HG02981 (cell line): ENCODE measurements at regions not wholly inside any gene's neighbourhood (a gene's known extent, or its start where the extent isn't known, plus 50 kb on each side); places are given as distances from the start of the nearest gene placed in this dataset.

Experiments used
- ATAC-seq: cut with Tn5 transposase; IDR thresholded peaks from one replicate; pipeline ENCODE4 v1.9.1; 2021; ENCODE audit warnings: mild to moderate bottlenecking, moderate library complexity; ENCODE audit not compliant: unreplicated experiment

GRCh38 chr4:107187091-107187490 is 151.0 kb upstream of the DKK2 start:
- no peak for ATAC-seq

- peak; percentile 99 for ATAC-seq
Measured at GRCh38 chr4:107183155-107183774, 147.2 kb upstream of the DKK2 start.

- no peak for ATAC-seq
Measured at GRCh38 chr4:107182347-107182746, 146.2 kb upstream of the DKK2 start.

- ATAC-seq = no peak
Measured at GRCh38 chr4:107166873-107167450, 130.8 kb upstream of the DKK2 start.

- no peak for ATAC-seq
Measured at GRCh38 chr4:107166181-107166580, 130.1 kb upstream of the DKK2 start.

GRCh38 chr4:107164962-107165475 is 128.9 kb upstream of the DKK2 start:
- ATAC-seq = no peak

- no peak for ATAC-seq
Measured at GRCh38 chr4:107156443-107156842, 120.3 kb upstream of the DKK2 start.

GRCh38 chr4:107155366-107155765 is 119.3 kb upstream of the DKK2 start:
- no peak for ATAC-seq

GRCh38 chr4:107153956-107154355 is 117.8 kb upstream of the DKK2 start:
- no peak for ATAC-seq

- ATAC-seq = no peak
Measured at GRCh38 chr4:107153228-107153627, 117.1 kb upstream of the DKK2 start.

GRCh38 chr4:107151173-107151572 is 115.1 kb upstream of the DKK2 start:
- no peak for ATAC-seq

GRCh38 chr4:107148904-107149303 is 112.8 kb upstream of the DKK2 start:
- ATAC-seq = no peak

GRCh38 chr4:107147873-107148272 is 111.8 kb upstream of the DKK2 start:
- no peak for ATAC-seq

GRCh38 chr4:107138433-107138832 is 102.3 kb upstream of the DKK2 start:
- ATAC-seq = no peak

GRCh38 chr4:107133965-107134653 is 98.0 kb upstream of the DKK2 start:
- ATAC-seq = no peak

- ATAC-seq = no peak
Measured at GRCh38 chr4:107131295-107131694, 95.2 kb upstream of the DKK2 start.

GRCh38 chr4:107130157-107130556 is 94.0 kb upstream of the DKK2 start:
- no peak for ATAC-seq

- ATAC-seq = no peak
Measured at GRCh38 chr4:107129611-107130010, 93.5 kb upstream of the DKK2 start.

GRCh38 chr4:107129076-107129475 is 93.0 kb upstream of the DKK2 start:
- no peak for ATAC-seq

- ATAC-seq = no peak
Measured at GRCh38 chr4:107128116-107128515, 92.0 kb upstream of the DKK2 start.

- ATAC-seq = no peak
Measured at GRCh38 chr4:107125496-107125895, 89.4 kb upstream of the DKK2 start.

- ATAC-seq = no peak
Measured at GRCh38 chr4:107122736-107123135, 86.6 kb upstream of the DKK2 start.
